KOPT-K1 (cell line): ENCODE measurements at regions not wholly inside any gene's neighbourhood (a gene's known extent, or its start where the extent isn't known, plus 50 kb on each side); places are given as distances from the start of the nearest gene placed in this dataset.
"Not testable (repeated sequence)": the region's sequence is repeated elsewhere in the genome, so short reads cannot be mapped to it uniquely, and the experiment has no call there.

Experiments
- H3K27ac ChIP-seq: fragments of 200-600 bp; sonication (generic); 2 replicates; pipeline ENCODE4 v1.5.1; 2016; ENCODE audit warnings: antibody characterized with exemption, mild to moderate bottlenecking, low read depth, low read length; ENCODE audit not compliant: poor library complexity, severe bottlenecking
- H3K36me3 ChIP-seq: fragments of 200-600 bp; sonication (generic); 2 replicates; pipeline ENCODE4 v1.5.1; 2017; ENCODE audit warnings: antibody characterized with exemption, mild to moderate bottlenecking, low read length, moderate library complexity; ENCODE audit not compliant: insufficient read depth
- H3K9me3 ChIP-seq: fragments of 200-600 bp; sonication (generic); 2 replicates; pipeline ENCODE4 v1.5.1; 2017; ENCODE audit warnings: antibody characterized with exemption, low read length, mild to moderate bottlenecking; ENCODE audit not compliant: insufficient read depth, poor library complexity, severe bottlenecking

- Histone ChIP-seq H3K9me3 (peaks cover 16% of the 10 kb centered on the region), H3K27ac (no peak overlapping the region), H3K36me3 (no peaks in the 10 kb centered on the region)
Observed at GRCh38 chr1:228884196-228884595, 148.9 kb downstream of the RHOU start.

GRCh38 chr1:228884615-228885566 lies 149.6 kb downstream of the RHOU start:
- Histone ChIP-seq H3K36me3 (no peaks in the 10 kb centered on the region), H3K9me3 (peaks cover 16% of the 10 kb centered on the region), H3K27ac (no peak overlapping the region)

GRCh38 chr1:228885845-228886244 lies 150.6 kb downstream of the RHOU start:
- H3K36me3 ChIP-seq = no peaks in the 10 kb centered on the region
- no peak overlapping the region for H3K27ac ChIP-seq
- peaks cover 16% of the 10 kb centered on the region for H3K9me3 ChIP-seq

- peaks cover 16% of the 10 kb centered on the region for H3K9me3 ChIP-seq
- H3K27ac ChIP-seq = no peak overlapping the region
- no peaks in the 10 kb centered on the region for H3K36me3 ChIP-seq
Observed at GRCh38 chr1:228887101-228887500, 151.8 kb downstream of the RHOU start.

- no peak overlapping the region for H3K27ac ChIP-seq
- H3K36me3 ChIP-seq = no peaks in the 10 kb centered on the region
- H3K9me3 ChIP-seq = peaks cover 16% of the 10 kb centered on the region
Observed at GRCh38 chr1:228887960-228888359, 152.7 kb downstream of the RHOU start.

- H3K9me3 ChIP-seq = peaks cover 4% of the 10 kb centered on the region
- H3K36me3 ChIP-seq = no peaks in the 10 kb centered on the region
- H3K27ac ChIP-seq = no peak overlapping the region
Observed at GRCh38 chr1:228889289-228889688, 154.0 kb downstream of the RHOU start.

- H3K36me3 ChIP-seq = no peaks in the 10 kb centered on the region
- H3K27ac ChIP-seq = no peak overlapping the region
- H3K9me3 ChIP-seq = no peaks in the 10 kb centered on the region
Observed at GRCh38 chr1:228891272-228892034, 156.2 kb downstream of the RHOU start.

GRCh38 chr1:228892200-228892599 lies 156.9 kb downstream of the RHOU start:
- H3K27ac ChIP-seq, H3K9me3 ChIP-seq: not testable (repeated sequence)

GRCh38 chr1:228894442-228894989 lies 159.2 kb downstream of the RHOU start:
- no peaks in the 10 kb centered on the region for H3K36me3 ChIP-seq
- H3K27ac ChIP-seq = no peak overlapping the region
- no peaks in the 10 kb centered on the region for H3K9me3 ChIP-seq

More at GRCh38 chr1:228892200-228892599, 156.9 kb downstream of the RHOU start:
- H3K36me3 ChIP-seq = not testable (repeated sequence)

- Histone ChIP-seq H3K9me3 (no peaks in the 10 kb centered on the region), H3K27ac (no peak overlapping the region), H3K36me3 (no peaks in the 10 kb centered on the region)
Observed at GRCh38 chr1:228897901-228898300, 162.6 kb downstream of the RHOU start.

GRCh38 chr1:228898582-228898992 lies 163.3 kb downstream of the RHOU start:
- Histone ChIP-seq H3K36me3 (no peaks in the 10 kb centered on the region), H3K9me3 (no peaks in the 10 kb centered on the region), H3K27ac (no peak overlapping the region)

GRCh38 chr1:228899421-228899956 lies 164.2 kb downstream of the RHOU start:
- Histone ChIP-seq H3K36me3 (no peaks in the 10 kb centered on the region), H3K27ac (no peak overlapping the region), H3K9me3 (no peaks in the 10 kb centered on the region)

- no peaks in the 10 kb centered on the region for H3K36me3 ChIP-seq
- no peaks in the 10 kb centered on the region for H3K9me3 ChIP-seq
- H3K27ac ChIP-seq = no peak overlapping the region
Observed at GRCh38 chr1:228900099-228900885, 165.0 kb downstream of the RHOU start.

- peak overlapping the region; percentile 15 for H3K27ac ChIP-seq
Observed at GRCh38 chr1:228900886-228901392, 165.7 kb downstream of the RHOU start.

More at GRCh38 chr1:228900886-228901392, 165.7 kb downstream of the RHOU start:
- Histone ChIP-seq H3K36me3 (no peaks in the 10 kb centered on the region), H3K9me3 (no peaks in the 10 kb centered on the region)
